ENCODE measurements at regions not wholly inside any gene's neighbourhood (a gene's known extent, or its start where the extent isn't known, plus 50 kb on each side); places are given as distances from the start of the nearest gene placed in this dataset.

GRCh38 chr6:43910638-43911353 lies 140.8 kb downstream of the VEGFA start:
- H3K27ac ChIP-seq (ENCODE audit: extremely low read length, insufficient read depth, low read length), result no peak overlapping the region
- H3K9me3 ChIP-seq (ENCODE audit: low read length), result no peaks in the 10 kb centered on the region
- no peak overlapping the region for H2AFZ ChIP-seq (ENCODE audit: low read length)
- H4K20me1 ChIP-seq (ENCODE audit: insufficient read depth, low read length), result no peaks in the 10 kb centered on the region
- no peak for FAIRE-seq
- peak overlapping the region; percentile 72 for H3K4me2 ChIP-seq (ENCODE audit: low read depth, low read length)
- ChIA-PET POLR2A (interaction anchor here (1.1 to 6.8 kb wide), 3 partner anchors 9 to 141 kb away, joined by 7 to 133 read pairs (median 12); partner anchors contain the start of gene VEGFA), CTCF (ENCODE audit: low intra/inter-chr PET ratio, low total read pairs) (no interaction called here)
- BruUV-seq (replicated peaks), result no TSS peak
- no peak for TF ChIP-seq CBX1 (IDR thresholded peaks at IDR 0.05; ENCODE audit: low read depth)
- TF ChIP-seq HOXA3 (CRISPR knock-in tag; IDR thresholded peaks at IDR 0.05), result 0 out of 2 replicates have a peak, but pooled peaks have one; percentile 14
- TF ChIP-seq ZNF549 (CRISPR knock-in tag; IDR thresholded peaks at IDR 0.05), result no peak
- TF ChIP-seq ZNF496 (CRISPR knock-in tag; IDR thresholded peaks at IDR 0.05; ENCODE audit: insufficient replicate concordance), result no peak
- TF ChIP-seq ATF4 (CRISPR knock-in tag; IDR thresholded peaks at IDR 0.05), result peak in 1 of 2 experiments; percentile 65; a peak in 2 of 4 replicates
- TF ChIP-seq MED1 (CRISPR knock-in tag; IDR thresholded peaks at IDR 0.05), result peak; percentile 14; the same call in 1 of the 2 replicates
- 0 out of 2 replicates have a peak, but pooled peaks have one; percentile 32 for TF ChIP-seq ZKSCAN1 (IDR thresholded peaks at IDR 0.05; ENCODE audit: low read length)
- TF ChIP-seq CEBPG (CRISPR knock-in tag; IDR thresholded peaks at IDR 0.05), result peak; percentile 78
- peak; percentile 55; the same call in 1 of the 2 replicates for TF ChIP-seq CEBPB (IDR thresholded peaks at IDR 0.05; ENCODE audit: borderline replicate concordance, low read depth, low read length)
- peak; percentile 56; the same call in 1 of the 2 replicates for TF ChIP-seq E2F2 (CRISPR knock-in tag; IDR thresholded peaks at IDR 0.05; ENCODE audit: borderline replicate concordance)
- H3K4me1 ChIP-seq (ENCODE audit: insufficient read depth, low read length), result peaks cover 77% of the 10 kb centered on the region
- no peaks in the 10 kb centered on the region for H3K79me2 ChIP-seq (ENCODE audit: insufficient read depth, low read length)
- no peaks in the 10 kb centered on the region for H3K36me3 ChIP-seq (replicated peaks in 1 of 2; ENCODE audit: control insufficient read depth in 1 of 2, insufficient read depth in 2 of 2, low read length in 2 of 2)
- peak overlapping the region in 2 of 3 experiments; percentile 1 to 51; a peak in 1 of 6 replicates for H3K4me3 ChIP-seq (replicated peaks in 1 of 3; ENCODE audit: insufficient read depth in 1 of 3, low read depth in 2 of 3, low read length in 3 of 3)
- no peak for DNase-seq (ENCODE audit: low spot score)
- in situ Hi-C loops (cut with HindIII; ENCODE audit: extremely low pct_ligation_motif_present, low pct_unique_long_range_greater_than_20kb) (no loop called here), intact Hi-C loops (cut with micrococcal nuclease; ENCODE audit: unreplicated experiment) (loop anchor here (5.0 kb wide), 1 partner anchor 42 kb away; no protein-coding TSS in a partner anchor)
- ATAC-seq, result no peak
- no peaks in the 10 kb centered on the region for H3K27me3 ChIP-seq (ENCODE audit: control insufficient read depth in 1 of 2, insufficient read depth in 2 of 2, low read length in 2 of 2)
- no peak overlapping the region; the same call in 1 of the 2 replicates for H3K9ac ChIP-seq (ENCODE audit: insufficient read depth, low read depth, low read length)
- 40% methylated on average over 6 of the region's 6 CpGs for WGBS (ENCODE audit: low lambda C conversion rate)
